Astrocyte of the spinal cord (primary cell): ENCODE measurements at regions not wholly inside any gene's neighbourhood (a gene's known extent, or its start where the extent isn't known, plus 50 kb on each side); places are given as distances from the start of the nearest gene placed in this dataset.
A peak's percentile ranks its signal among the peaks of the same experiment; 100 is the strongest.

Experiments
- DNase-seq: peaks from one replicate; pipeline ENCODE4 v3.0.0; 2011; ENCODE audit warnings: low read depth, low spot score
- H3K4me3 ChIP-seq: 2 replicates; pipeline ENCODE4 v1.5.1; 2011; ENCODE audit warnings: low read depth, mild to moderate bottlenecking, low read length, moderate library complexity
- in situ Hi-C: cut with HindIII; loops from 2 replicates; pipeline ENCODE4 v1.10.0; 2017; ENCODE audit warnings: low sequenced_read_pairs
- TF ChIP-seq, protein P1 (sequence below): IDR thresholded peaks from 2 replicates; pipeline ENCODE4 v1.5.1; 2012; ENCODE audit warnings: low read depth, mild to moderate bottlenecking, low read length, inconsistent platforms

DNA sequence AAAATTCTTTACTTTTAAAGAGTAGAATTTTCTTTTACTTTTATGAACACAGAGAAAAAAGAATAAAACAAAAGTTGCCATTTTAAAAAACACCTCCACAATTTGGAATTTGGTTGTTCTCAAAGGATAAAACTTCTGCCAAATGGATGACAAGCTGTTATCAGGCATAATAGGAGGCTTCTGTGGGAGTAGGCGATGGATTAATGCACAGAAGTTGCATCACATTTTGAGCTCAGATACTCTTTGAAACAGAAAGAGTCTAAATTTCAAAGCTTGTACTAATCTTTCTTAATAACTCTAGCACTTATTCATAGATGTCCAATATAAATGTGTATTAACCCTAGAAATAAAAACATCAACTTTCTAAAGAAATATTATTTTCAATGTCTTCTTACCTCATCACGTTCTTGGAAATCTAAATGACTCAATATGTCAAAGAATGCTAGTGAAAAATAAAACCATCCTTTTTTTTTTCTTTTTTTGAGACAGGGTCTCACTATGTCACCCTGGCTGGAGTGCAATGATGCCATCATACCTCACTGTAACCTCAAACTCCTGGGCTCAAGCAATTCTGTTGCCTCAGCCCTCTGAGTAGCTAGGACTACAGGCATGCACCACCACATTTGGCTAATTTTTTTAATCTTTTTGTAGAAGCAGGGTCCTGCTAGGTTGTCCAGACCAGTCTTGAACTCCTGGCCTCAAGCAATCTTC, 112.8 kb upstream of the USP25 start:
- TF ChIP-seq, protein P1, sequence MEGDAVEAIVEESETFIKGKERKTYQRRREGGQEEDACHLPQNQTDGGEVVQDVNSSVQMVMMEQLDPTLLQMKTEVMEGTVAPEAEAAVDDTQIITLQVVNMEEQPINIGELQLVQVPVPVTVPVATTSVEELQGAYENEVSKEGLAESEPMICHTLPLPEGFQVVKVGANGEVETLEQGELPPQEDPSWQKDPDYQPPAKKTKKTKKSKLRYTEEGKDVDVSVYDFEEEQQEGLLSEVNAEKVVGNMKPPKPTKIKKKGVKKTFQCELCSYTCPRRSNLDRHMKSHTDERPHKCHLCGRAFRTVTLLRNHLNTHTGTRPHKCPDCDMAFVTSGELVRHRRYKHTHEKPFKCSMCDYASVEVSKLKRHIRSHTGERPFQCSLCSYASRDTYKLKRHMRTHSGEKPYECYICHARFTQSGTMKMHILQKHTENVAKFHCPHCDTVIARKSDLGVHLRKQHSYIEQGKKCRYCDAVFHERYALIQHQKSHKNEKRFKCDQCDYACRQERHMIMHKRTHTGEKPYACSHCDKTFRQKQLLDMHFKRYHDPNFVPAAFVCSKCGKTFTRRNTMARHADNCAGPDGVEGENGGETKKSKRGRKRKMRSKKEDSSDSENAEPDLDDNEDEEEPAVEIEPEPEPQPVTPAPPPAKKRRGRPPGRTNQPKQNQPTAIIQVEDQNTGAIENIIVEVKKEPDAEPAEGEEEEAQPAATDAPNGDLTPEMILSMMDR = no peak
- in situ Hi-C loops = no loop called here
- H3K4me3 ChIP-seq = no peak overlapping the region
- no peak for DNase-seq

DNA sequence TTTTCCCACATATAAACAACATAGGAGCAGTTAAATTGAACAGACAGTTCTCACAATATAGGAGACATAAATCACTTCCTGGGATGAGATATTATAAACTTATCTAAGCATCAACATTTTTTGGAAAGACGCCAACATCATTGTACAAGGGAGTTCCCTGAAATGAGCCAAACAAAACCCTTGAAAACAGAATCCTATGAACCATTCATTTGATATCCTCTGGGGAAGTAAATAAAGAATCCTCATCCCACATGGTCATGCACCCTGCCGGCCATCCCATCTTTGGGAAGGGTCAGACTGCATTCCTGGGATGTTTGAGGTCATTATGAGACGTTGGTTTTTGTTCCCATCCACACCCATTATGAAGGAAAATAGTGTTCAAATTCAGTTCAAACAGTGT, 111.8 kb upstream of the USP25 start:
- in situ Hi-C loops = no loop called here

DNA sequence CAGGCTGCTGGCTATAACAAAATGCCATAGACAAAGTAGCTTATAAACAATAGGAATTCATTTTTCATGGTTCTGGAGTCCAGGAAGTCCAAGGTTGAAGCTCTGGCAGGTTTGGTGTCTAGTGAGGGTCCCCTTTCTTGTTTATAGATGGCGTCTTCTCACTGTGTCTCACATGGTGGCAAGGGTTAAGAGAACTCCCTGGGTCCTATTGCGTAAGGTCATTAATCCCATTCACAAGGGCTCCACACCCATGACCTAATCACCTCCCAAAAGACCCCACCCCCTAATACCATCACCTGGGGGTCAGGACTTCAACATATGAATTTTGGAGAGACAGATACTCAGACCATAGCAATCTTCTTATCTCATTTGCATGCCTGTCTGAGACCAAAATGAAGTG, 108.9 kb upstream of the USP25 start:
- DNase-seq = no peak
- TF ChIP-seq, protein P1 = no peak
- no peak overlapping the region for H3K4me3 ChIP-seq
- in situ Hi-C loops = no loop called here

More for the DNA sequence above, 111.8 kb upstream of the USP25 start:
- TF ChIP-seq, protein P1 = no peak
- peak; percentile 72 for DNase-seq
- no peak overlapping the region for H3K4me3 ChIP-seq

DNA sequence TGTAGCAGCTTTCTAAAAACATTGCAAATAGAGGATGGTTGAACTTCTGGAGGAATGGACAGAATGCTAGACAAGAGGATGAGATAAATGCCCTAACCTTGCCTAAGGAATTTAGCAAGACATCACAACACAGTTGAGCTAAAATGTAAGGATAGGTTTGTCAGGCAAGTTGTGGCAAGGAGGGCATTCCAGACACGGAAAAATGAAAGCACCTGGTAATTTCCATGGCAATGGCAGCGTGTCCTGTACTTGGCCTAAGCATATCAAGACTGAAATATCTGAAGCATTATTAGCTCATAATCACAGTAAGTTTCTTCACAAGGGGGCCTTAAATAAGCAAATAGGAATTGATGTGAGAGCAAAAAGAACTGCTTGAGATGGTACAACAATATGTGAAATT, 105.1 kb upstream of the USP25 start:
- H3K4me3 ChIP-seq = no peak overlapping the region
- in situ Hi-C loops = no loop called here
- DNase-seq = no peak

DNA sequence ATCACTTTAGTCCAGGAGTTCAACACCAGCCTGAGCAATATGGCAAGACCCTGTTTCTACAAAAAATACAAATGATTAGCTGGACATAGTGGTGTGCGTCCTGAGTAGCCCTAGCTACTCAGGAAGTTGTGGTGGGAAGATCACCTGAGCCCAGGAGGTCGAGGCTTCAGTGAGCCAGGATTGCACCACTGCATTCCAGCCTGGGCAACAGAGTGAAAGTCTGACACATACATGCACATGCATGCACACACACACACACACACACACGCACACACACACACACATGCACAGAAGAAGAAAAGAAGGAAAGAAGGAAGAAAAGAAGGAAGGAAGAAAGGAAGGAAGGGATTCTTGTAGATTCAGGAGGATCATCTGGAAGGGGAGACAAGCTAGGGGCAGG, 104.4 kb upstream of the USP25 start:
- TF ChIP-seq, protein P1 = no peak
- no peak overlapping the region for H3K4me3 ChIP-seq
- in situ Hi-C loops = no loop called here
- DNase-seq = no peak

More for the DNA sequence above, 105.1 kb upstream of the USP25 start:
- TF ChIP-seq, protein P1 = no peak

DNA sequence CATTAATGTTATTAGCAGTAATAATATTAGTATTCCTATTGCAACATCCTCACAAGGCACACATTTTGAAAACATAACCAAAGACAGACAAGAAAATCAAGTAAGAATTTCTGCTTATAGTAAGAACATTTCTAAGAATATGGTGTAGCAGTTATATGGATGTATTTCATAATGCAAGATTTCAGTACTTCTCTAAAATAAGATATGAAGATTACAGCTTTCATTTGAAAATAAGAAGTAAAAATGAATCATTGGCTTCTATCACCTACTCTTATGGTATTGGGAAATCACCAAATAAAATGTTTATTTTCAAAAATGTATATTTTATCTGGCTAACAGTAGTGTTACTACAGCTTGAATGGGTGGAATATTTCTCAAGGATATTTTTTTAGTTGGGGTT, 103.8 kb upstream of the USP25 start:
- TF ChIP-seq, protein P1 = no peak
- in situ Hi-C loops = no loop called here
- H3K4me3 ChIP-seq = no peak overlapping the region
- no peak for DNase-seq
